GM20000 (cell line): ENCODE measurements at regions not wholly inside any gene's neighbourhood (a gene's known extent, or its start where the extent isn't known, plus 50 kb on each side); places are given as distances from the start of the nearest gene placed in this dataset.

Source experiments
- DNase-seq: peaks from one replicate; pipeline ENCODE4 v3.0.0; 2012; ENCODE audit warnings: low spot score
- TF ChIP-seq, protein P1 (sequence below): IDR thresholded peaks from 2 replicates; pipeline ENCODE4 v1.5.1; 2012; ENCODE audit warnings: mild to moderate bottlenecking, control low read depth; ENCODE audit errors: extremely low read depth, missing control alignments

DNA sequence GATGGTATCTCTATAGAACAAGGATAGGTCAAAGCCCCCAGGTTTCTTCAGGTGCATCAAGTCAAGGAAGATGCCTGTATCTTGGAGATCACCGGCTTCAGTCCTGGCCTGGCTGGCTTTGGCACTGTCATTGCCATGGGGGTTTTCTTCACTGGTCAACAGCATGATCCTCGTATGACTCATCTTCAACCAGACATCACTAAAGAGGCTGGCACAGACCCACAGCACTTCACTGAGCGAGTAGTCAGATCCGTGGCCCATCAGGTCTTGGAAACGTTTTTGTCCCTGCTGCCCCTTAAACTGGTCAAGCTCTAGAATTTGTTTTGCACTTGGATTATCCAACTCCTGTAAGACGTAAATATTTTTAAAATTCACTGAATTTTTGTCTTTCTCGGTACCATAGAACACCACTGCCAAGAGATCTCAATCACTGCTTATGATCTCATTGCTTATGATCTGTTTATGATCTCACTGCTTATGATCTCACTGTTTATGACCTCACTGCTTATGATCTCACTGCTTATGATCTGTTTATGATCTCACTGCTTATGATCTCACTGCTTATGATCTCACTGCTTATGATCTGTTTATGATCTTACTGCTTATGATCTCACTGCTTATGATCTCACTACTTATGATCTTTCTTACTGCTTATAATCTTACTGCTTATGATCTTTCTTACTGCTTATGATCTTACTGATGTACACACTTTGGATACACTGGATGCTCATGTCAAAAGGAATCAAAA is 135.2 kb downstream of the CYP26A1 start:
- DNase-seq: no peak
- TF ChIP-seq, protein P1, sequence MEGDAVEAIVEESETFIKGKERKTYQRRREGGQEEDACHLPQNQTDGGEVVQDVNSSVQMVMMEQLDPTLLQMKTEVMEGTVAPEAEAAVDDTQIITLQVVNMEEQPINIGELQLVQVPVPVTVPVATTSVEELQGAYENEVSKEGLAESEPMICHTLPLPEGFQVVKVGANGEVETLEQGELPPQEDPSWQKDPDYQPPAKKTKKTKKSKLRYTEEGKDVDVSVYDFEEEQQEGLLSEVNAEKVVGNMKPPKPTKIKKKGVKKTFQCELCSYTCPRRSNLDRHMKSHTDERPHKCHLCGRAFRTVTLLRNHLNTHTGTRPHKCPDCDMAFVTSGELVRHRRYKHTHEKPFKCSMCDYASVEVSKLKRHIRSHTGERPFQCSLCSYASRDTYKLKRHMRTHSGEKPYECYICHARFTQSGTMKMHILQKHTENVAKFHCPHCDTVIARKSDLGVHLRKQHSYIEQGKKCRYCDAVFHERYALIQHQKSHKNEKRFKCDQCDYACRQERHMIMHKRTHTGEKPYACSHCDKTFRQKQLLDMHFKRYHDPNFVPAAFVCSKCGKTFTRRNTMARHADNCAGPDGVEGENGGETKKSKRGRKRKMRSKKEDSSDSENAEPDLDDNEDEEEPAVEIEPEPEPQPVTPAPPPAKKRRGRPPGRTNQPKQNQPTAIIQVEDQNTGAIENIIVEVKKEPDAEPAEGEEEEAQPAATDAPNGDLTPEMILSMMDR: no peak

DNA sequence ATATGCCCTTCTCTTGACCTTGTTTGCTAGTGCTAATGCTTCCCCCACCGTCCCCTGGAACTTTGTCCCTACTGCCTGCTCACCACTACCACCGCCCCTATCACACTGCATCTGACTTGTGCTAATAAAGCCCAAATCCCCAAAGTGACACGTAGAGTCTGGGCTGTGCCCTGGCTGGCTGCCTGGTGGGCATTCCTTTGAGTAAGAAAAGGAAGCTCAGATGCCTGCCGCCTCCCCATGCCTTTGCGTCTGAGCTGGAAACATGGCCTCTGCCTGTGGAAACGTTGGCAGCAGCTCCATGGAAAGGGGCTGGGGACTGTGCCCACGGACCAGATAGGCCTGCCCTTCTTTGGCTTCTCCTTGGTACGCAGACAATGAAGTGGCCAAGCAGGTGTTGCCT is 138.3 kb downstream of the CYP26A1 start:
- DNase-seq: no peak
- TF ChIP-seq, protein P1: no peak

DNA sequence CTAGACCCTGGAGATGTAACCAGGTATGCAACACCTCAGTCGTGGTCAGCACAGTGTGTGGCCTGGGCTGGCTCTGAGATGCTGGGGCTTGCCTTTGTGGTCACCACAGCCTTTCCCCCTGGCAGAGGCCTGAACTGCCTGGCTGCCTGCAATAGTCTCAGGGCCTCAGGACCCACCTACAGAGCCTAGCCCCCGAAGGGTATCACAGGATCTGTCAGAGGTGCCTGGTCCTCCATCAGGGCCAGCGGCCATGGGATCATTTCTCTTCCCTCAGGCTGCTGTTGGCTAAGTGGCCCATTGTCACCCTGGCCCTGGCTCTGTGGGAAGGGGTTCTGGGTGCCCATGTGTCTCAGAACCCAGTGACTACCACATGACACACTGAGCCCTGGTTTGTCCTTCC is 141.6 kb downstream of the CYP26A1 start:
- TF ChIP-seq, protein P1: no peak
- no peak for DNase-seq

DNA sequence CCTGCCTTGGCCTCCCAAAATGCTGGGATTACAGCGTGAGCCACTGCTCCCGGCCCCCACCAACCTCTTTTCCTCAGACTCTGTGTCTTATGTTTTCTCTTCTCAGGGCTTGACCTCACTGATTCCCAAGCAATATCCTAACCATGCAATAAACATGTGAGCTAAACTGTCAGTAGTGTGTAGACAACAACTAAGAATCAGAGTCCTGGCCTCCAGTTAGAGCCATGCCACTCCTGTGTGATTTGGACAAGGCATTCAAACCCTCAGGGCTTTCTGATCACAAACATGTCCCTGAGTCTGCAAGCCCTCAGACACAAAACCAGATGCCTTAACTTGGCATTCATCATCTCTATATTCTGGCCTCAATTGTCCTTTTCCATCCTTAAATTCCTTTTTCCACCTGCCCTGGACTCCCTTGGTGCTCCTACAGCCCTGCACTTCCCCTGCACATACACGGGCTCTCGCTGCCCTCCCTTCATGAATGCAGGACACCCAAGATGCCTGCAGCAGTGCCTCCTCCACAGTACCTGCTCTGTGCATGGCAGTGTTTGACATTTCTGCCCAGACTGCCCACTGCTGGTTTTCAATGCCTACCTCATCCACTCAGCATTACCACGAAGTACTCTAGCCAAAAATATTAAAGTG is 142.8 kb downstream of the CYP26A1 start:
- TF ChIP-seq, protein P1: no peak
- DNase-seq: no peak

DNA sequence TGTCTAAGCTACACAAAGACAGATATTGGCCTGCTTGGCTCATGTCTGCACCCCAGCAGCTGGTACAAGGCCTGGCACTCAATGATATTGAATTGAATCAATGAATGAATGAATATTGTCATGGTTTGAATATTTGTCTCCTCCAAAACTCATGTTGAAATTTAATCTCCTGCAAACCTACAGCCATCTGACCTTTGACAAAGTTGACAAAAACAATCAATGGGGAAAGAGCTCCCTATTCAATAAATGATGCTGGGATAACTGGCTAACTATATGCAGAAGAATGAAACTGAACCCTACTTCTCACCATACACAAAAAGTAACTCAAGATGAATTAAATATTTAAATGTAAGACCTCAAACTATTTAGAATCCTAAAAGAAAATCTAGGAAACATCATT is 144.7 kb downstream of the CYP26A1 start:
- no peak for DNase-seq
- TF ChIP-seq, protein P1: no peak

DNA sequence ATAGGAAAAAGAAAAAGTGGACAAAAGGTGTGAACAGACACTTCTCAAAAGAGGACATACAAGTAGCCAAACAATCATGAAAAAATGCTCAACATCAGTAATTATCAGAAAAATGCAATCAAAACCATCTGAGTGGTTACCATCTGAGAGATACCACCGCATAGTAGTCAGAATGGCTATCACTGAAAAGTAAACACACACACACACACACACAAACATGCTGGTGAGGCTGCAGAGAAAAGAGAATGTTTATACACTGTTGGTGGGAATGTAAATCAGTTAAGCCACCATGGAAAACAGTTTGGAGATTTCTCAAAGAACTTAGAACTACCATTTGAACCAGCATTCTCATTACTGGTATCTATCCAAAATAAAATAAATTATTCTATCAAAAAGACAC is 145.7 kb downstream of the CYP26A1 start:
- DNase-seq: no peak
- TF ChIP-seq, protein P1: no peak

DNA sequence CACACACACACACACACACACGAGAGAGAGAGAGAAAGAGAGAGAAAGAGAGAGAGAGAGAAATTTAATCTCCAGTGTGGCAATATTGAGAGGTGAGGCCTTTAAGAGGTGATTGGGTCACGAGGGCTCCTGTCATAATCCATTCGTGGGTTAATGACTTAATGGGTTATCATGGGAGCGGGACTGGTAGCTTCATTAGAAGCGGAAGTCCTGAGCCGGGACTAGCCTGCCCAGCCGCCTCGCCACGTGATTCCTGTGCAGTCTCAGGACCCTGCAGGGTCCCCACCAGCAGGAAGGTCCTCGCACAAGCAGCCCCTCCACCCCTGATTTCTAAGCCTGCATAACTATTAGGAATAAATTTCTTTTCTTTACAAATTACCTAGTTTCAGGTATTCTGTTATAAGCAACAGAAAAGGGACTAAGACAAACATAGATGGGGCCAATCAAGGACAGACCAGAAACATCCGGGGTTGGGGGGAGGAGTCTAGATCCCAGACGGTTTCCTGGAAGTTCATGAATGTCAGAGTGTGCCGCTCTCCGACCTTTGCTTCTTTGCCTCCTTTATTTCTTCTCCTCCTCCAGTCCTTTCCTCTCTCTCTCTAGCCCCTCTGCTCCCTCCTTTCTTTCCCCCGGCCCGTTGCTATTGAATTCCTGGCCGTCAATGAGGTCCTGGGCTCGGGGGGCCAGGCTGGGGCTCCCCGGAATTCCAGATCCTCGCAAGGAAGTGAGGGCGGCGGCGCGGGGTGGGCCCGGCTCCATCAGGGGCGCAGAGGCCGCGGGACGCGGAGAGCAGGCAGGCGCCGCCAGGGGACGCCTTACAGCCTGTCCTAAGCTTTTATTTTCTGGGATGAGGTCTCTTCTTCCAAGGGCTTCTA is 146.8 kb downstream of the CYP26A1 start:
- no peak for DNase-seq
- TF ChIP-seq, protein P1: no peak
